SK-N-SH treated with all-trans-retinoic acid at 6 μM for 48 hours (cell line): ENCODE measurements at regions not wholly inside any gene's neighbourhood (a gene's known extent, or its start where the extent isn't known, plus 50 kb on each side); places are given as distances from the start of the nearest gene placed in this dataset.

Source experiments
- ATAC-seq: fragments of 200-7000 bp; cut with Tn5 transposase; 3 replicates; pipeline ENCODE4 v1.9.1; 2020; ENCODE audit warnings: mild to moderate bottlenecking, moderate library complexity
- BACH2 ChIP-seq: fragments of 250-450 bp; sonication (Bioruptor Pico); IDR thresholded peaks from 2 replicates; pipeline ENCODE4 v1.9.0; 2021; ENCODE audit warnings: mild to moderate bottlenecking, borderline replicate concordance
- CREB5 ChIP-seq: fragments of 250-450 bp; sonication (Bioruptor Pico); IDR thresholded peaks from 2 replicates; pipeline ENCODE4 v1.5.1; 2020; ENCODE audit warnings: low read depth, mild to moderate bottlenecking, moderate library complexity
- CSDC2 ChIP-seq: fragments of 250-450 bp; sonication (Bioruptor Pico); IDR thresholded peaks from 2 replicates; pipeline ENCODE4 v1.5.0; 2020; ENCODE audit warnings: mild to moderate bottlenecking, moderate library complexity
- CSRNP3 ChIP-seq: fragments of 250-450 bp; sonication (Bioruptor Pico); IDR thresholded peaks from 2 replicates; pipeline ENCODE4 v1.5.1; 2021; ENCODE audit warnings: mild to moderate bottlenecking, moderate library complexity
- ESRRG ChIP-seq: fragments of 250-450 bp; sonication (Bioruptor Pico); IDR thresholded peaks from 2 replicates; pipeline ENCODE4 v1.6.1; 2021; ENCODE audit warnings: mild to moderate bottlenecking
- GLIS3 ChIP-seq: fragments of 250-450 bp; sonication (Bioruptor Pico); IDR thresholded peaks from 2 replicates; pipeline ENCODE4 v1.5.0; 2020; ENCODE audit warnings: mild to moderate bottlenecking, moderate library complexity
- ISL1 ChIP-seq: fragments of 250-450 bp; sonication (Bioruptor Pico); IDR thresholded peaks from 2 replicates; pipeline ENCODE4 v2.1.2; 2022; ENCODE audit warnings: mild to moderate bottlenecking, moderate library complexity
- OSR1 ChIP-seq: fragments of 250-450 bp; sonication (Bioruptor Pico); IDR thresholded peaks from 2 replicates; pipeline ENCODE4 v1.8.0; 2022; ENCODE audit warnings: moderate library complexity, mild to moderate bottlenecking, inconsistent platforms
- POU6F1 ChIP-seq: fragments of 250-450 bp; sonication (Bioruptor Pico); IDR thresholded peaks from 2 replicates; pipeline ENCODE4 v1.8.0; 2021; ENCODE audit warnings: low read depth, mild to moderate bottlenecking, moderate library complexity, borderline replicate concordance
- PPARA ChIP-seq: fragments of 250-450 bp; sonication (Bioruptor Pico); IDR thresholded peaks from 2 replicates; pipeline ENCODE4 v1.5.0; 2020; ENCODE audit warnings: mild to moderate bottlenecking, borderline replicate concordance
- RARB ChIP-seq: fragments of 250-450 bp; sonication (Bioruptor Pico); IDR thresholded peaks from 2 replicates; pipeline ENCODE4 v1.8.0; 2021; ENCODE audit warnings: mild to moderate bottlenecking, moderate library complexity
- SNAI2 ChIP-seq: fragments of 250-450 bp; sonication (Bioruptor Pico); IDR thresholded peaks from 2 replicates; pipeline ENCODE4 v1.5.0; 2020; ENCODE audit warnings: mild to moderate bottlenecking, moderate library complexity
- TOX ChIP-seq: fragments of 250-450 bp; sonication (Bioruptor Pico); IDR thresholded peaks from 2 replicates; pipeline ENCODE4 v1.8.0; 2021; ENCODE audit warnings: mild to moderate bottlenecking, moderate library complexity, borderline replicate concordance
- TSHZ2 ChIP-seq: fragments of 250-450 bp; sonication (Bioruptor Pico); IDR thresholded peaks from 2 replicates; pipeline ENCODE4 v1.5.0; 2020; ENCODE audit warnings: mild to moderate bottlenecking, moderate library complexity
- ZFP3 ChIP-seq: fragments of 250-450 bp; sonication (Bioruptor Pico); IDR thresholded peaks from 2 replicates; pipeline ENCODE4 v1.5.0; 2020; ENCODE audit warnings: mild to moderate bottlenecking, moderate library complexity
- ZFP30 ChIP-seq: fragments of 450-650 bp; formaldehyde crosslinking; IDR thresholded peaks from 2 replicates; pipeline ENCODE4 v1.5.0; 2022; ENCODE audit warnings: mild to moderate bottlenecking, moderate library complexity
- ZNF565 ChIP-seq: fragments of 450-650 bp; formaldehyde crosslinking; conservative IDR thresholded peaks from 2 replicates; pipeline ENCODE4 v1.5.0; 2020; ENCODE audit warnings: low read depth, mild to moderate bottlenecking, moderate library complexity
- ZNF70 ChIP-seq: fragments of 450-650 bp; formaldehyde crosslinking; IDR thresholded peaks from 2 replicates; pipeline ENCODE4 v1.5.0; 2020; ENCODE audit warnings: mild to moderate bottlenecking, moderate library complexity
- ZNF8 ChIP-seq: fragments of 450-650 bp; formaldehyde crosslinking; IDR thresholded peaks from 2 replicates; pipeline ENCODE4 v1.5.0; 2020; ENCODE audit warnings: mild to moderate bottlenecking, moderate library complexity
- TF ChIP-seq, protein P1 (sequence below): fragments of 250-450 bp; sonication (Bioruptor Pico); IDR thresholded peaks from 2 replicates; pipeline ENCODE4 v1.8.0; 2020; ENCODE audit warnings: mild to moderate bottlenecking, moderate library complexity, borderline replicate concordance

DNA sequence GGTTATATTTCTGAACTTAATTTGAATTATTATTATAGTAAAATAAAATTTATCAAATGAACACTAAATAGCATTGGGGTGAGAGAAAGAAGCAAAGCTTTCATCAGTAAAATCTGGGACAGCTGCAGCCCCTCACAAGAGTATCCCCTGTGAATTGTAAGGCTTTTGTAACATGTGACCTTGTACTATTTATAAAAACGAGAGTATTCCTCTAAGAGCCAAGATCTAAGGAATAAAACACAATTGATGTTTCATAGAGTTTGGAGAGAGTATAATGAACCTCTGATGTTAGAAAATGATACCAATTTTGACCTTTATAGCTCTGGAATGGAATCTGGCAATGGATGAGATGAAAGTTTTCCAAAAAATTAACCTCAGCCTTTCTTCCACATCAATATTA, 617.2 kb upstream of the ID4 start:
- ATAC-seq, result no peak
- TF ChIP-seq ZFP30 (CRISPR knock-in tag) (no peak), BACH2 (CRISPR knock-in tag) (no peak), GLIS3 (CRISPR knock-in tag) (no peak), ZNF8 (CRISPR knock-in tag) (no peak), TSHZ2 (CRISPR knock-in tag) (no peak), CSRNP3 (CRISPR knock-in tag) (no peak), SNAI2 (no peak), OSR1 (CRISPR knock-in tag) (no peak), ISL1 (CRISPR knock-in tag) (no peak), ESRRG (CRISPR knock-in tag) (no peak), ZNF565 (CRISPR knock-in tag) (no peak), ZFP3 (CRISPR knock-in tag) (no peak)

DNA sequence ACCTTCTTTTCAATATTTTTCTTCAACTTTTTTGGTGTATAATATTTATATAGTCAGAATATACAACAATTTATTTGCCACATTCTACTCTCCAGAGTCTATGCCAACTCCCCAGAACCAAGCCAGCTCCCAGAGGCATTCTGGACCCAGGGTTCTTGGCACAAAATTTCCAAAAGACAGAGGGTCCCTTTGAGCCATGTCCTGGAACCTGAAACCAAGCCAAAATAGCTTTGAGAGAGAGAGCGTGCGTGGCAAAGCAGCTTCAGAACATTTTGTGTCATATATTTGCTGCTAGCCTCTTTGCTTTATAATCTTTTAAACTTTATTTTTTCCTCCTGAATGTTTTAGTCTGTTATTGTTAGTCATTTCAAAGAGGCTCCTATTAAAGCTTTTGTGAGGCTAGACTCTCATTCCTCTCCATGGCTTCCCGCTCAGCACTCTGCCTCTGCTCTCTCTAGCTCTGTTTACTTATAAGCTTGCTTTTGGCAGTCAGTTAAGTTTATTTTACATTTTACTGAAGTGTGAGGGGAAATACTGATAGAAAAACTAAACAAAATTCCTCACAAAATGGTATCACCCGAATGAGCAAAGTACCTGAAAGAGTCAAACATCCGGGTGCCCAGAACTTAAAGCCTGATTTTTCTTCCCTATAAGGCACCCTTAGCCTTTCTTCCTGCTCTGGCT, 605.1 kb upstream of the ID4 start:
- no peak for TF ChIP-seq ZNF565 (CRISPR knock-in tag)
- TF ChIP-seq CSRNP3 (CRISPR knock-in tag), result no peak
- TF ChIP-seq SNAI2, result no peak
- TF ChIP-seq GLIS3 (CRISPR knock-in tag), result no peak
- no peak for TF ChIP-seq ZFP3 (CRISPR knock-in tag)
- TF ChIP-seq TSHZ2 (CRISPR knock-in tag), result no peak
- no peak for TF ChIP-seq POU6F1
- ATAC-seq, result no peak

- ATAC-seq, result no peak
- TF ChIP-seq TOX (CRISPR knock-in tag), result no peak
- no peak for TF ChIP-seq CREB5 (CRISPR knock-in tag)
- no peak for TF ChIP-seq CSDC2 (CRISPR knock-in tag)
- TF ChIP-seq ZNF70 (CRISPR knock-in tag), result no peak
- no peak for TF ChIP-seq BACH2 (CRISPR knock-in tag)
- TF ChIP-seq PPARA (CRISPR knock-in tag), result no peak
- TF ChIP-seq ZNF565 (CRISPR knock-in tag), result no peak
- TF ChIP-seq, protein P1, sequence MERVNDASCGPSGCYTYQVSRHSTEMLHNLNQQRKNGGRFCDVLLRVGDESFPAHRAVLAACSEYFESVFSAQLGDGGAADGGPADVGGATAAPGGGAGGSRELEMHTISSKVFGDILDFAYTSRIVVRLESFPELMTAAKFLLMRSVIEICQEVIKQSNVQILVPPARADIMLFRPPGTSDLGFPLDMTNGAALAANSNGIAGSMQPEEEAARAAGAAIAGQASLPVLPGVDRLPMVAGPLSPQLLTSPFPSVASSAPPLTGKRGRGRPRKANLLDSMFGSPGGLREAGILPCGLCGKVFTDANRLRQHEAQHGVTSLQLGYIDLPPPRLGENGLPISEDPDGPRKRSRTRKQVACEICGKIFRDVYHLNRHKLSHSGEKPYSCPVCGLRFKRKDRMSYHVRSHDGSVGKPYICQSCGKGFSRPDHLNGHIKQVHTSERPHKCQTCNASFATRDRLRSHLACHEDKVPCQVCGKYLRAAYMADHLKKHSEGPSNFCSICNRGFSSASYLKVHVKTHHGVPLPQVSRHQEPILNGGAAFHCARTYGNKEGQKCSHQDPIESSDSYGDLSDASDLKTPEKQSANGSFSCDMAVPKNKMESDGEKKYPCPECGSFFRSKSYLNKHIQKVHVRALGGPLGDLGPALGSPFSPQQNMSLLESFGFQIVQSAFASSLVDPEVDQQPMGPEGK (CRISPR knock-in tag), result no peak
- no peak for TF ChIP-seq TSHZ2 (CRISPR knock-in tag)
- TF ChIP-seq ZFP3 (CRISPR knock-in tag), result no peak
- TF ChIP-seq RARB (CRISPR knock-in tag), result no peak
- TF ChIP-seq, all 23 proteins: peak for 0
Measured at GRCh38 chr6:19245656-19246055, 591.5 kb upstream of the ID4 start.
